ENCODE measurements at regions not wholly inside any gene's neighbourhood (a gene's known extent, or its start where the extent isn't known, plus 50 kb on each side); places are given as distances from the start of the nearest gene placed in this dataset.
"Not testable (repeated sequence)": the region's sequence is repeated elsewhere in the genome, so short reads cannot be mapped to it uniquely, and the experiment has no call there.

- H3K27ac ChIP-seq (ENCODE audit: low read length) = no peak overlapping the region
- TF ChIP-seq EZH2phosphoT487 (IDR thresholded peaks at IDR 0.05; ENCODE audit: low read depth) (no peak), CTCF (IDR thresholded peaks at IDR 0.05; ENCODE audit: low read depth, low read length) (no peak)
- H3K4me2 ChIP-seq (ENCODE audit: low read length) = no peak overlapping the region
- H3K4me1 ChIP-seq (ENCODE audit: low read length) = no peaks in the 10 kb centered on the region
- H4K20me1 ChIP-seq (ENCODE audit: insufficient read depth, low read length) = no peaks in the 10 kb centered on the region
- H3K9ac ChIP-seq (ENCODE audit: low read length) = no peak overlapping the region
- H3K27me3 ChIP-seq (ENCODE audit: low read depth, low read length) = no peaks in the 10 kb centered on the region
- no peaks in the 10 kb centered on the region for H3K9me3 ChIP-seq (ENCODE audit: insufficient read depth, low read length)
- no peaks in the 10 kb centered on the region for H3K36me3 ChIP-seq (replicated peaks; ENCODE audit: low read depth, low read length)
- no peak overlapping the region for H3K4me3 ChIP-seq (ENCODE audit: low read length)
- no peaks in the 10 kb centered on the region for H3K79me2 ChIP-seq (ENCODE audit: low read length)
- H2AFZ ChIP-seq (ENCODE audit: low read depth, low read length) = no peak overlapping the region
These were observed 412.1 kb upstream of the TECRL start for GRCh38 chr4:64821219-64821976.

DNA sequence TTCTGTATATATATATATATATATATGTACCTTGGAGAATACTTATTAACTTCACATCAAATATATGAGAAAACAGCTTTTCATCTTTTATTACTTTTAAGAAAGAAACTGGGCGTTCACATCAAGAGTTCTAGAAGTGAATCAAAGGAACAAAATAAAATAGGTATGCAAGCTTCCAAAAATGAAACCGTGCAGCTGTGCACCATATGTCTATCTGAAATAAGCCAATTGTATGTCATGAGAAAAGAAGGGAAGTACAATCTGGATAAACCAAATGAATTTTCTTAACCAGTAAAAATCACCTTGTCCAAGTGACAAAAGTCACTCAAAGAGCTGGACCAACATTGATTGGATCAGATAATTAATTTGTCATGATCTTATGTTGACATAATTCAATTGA, 405.4 kb upstream of the TECRL start:
- H3K9ac ChIP-seq (ENCODE audit: low read length) = no peak overlapping the region
- H3K9me3 ChIP-seq (ENCODE audit: insufficient read depth, low read length) = no peaks in the 10 kb centered on the region
- no peak overlapping the region for H3K27ac ChIP-seq (ENCODE audit: low read length)
- H3K36me3 ChIP-seq (replicated peaks; ENCODE audit: low read depth, low read length) = no peaks in the 10 kb centered on the region
- TF ChIP-seq EZH2phosphoT487 (IDR thresholded peaks at IDR 0.05; ENCODE audit: low read depth) = no peak
- TF ChIP-seq CTCF (IDR thresholded peaks at IDR 0.05; ENCODE audit: low read depth, low read length) = no peak
- H4K20me1 ChIP-seq (ENCODE audit: insufficient read depth, low read length) = no peaks in the 10 kb centered on the region
- H2AFZ ChIP-seq (ENCODE audit: low read depth, low read length) = no peak overlapping the region
- H3K4me3 ChIP-seq (ENCODE audit: low read length) = no peak overlapping the region
- H3K27me3 ChIP-seq (ENCODE audit: low read depth, low read length) = no peaks in the 10 kb centered on the region
- no peak overlapping the region for H3K4me2 ChIP-seq (ENCODE audit: low read length)
- no peaks in the 10 kb centered on the region for H3K4me1 ChIP-seq (ENCODE audit: low read length)
- no peaks in the 10 kb centered on the region for H3K79me2 ChIP-seq (ENCODE audit: low read length)

DNA sequence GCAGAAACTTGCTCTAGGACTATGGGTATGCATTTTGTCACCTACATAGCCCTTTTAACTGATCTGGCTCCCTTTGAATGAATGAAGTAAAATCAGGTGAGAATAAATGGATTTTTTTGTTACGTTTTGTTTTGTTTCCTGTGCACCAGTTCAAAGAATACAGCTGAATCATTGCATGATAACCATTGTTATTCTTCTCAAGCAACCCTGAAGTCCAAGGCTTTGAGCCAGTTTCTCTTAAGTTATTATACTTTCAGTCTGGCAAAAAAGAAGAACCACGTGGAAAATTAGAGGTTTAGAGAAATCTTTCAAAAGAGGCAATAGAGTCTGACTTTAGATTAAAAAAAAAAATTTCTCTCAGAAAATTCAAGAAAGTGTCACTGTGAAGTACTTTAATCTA, 398.6 kb upstream of the TECRL start:
- H3K9me3 ChIP-seq (ENCODE audit: insufficient read depth, low read length) = no peaks in the 10 kb centered on the region
- no peaks in the 10 kb centered on the region for H3K79me2 ChIP-seq (ENCODE audit: low read length)
- no peak overlapping the region for H3K4me3 ChIP-seq (ENCODE audit: low read length)
- no peaks in the 10 kb centered on the region for H3K27me3 ChIP-seq (ENCODE audit: low read depth, low read length)
- H4K20me1 ChIP-seq (ENCODE audit: insufficient read depth, low read length) = no peaks in the 10 kb centered on the region
- H3K4me1 ChIP-seq (ENCODE audit: low read length) = no peaks in the 10 kb centered on the region
- no peak overlapping the region for H2AFZ ChIP-seq (ENCODE audit: low read depth, low read length)
- no peak for TF ChIP-seq CTCF (IDR thresholded peaks at IDR 0.05; ENCODE audit: low read depth, low read length)
- no peak for TF ChIP-seq EZH2phosphoT487 (IDR thresholded peaks at IDR 0.05; ENCODE audit: low read depth)
- H3K36me3 ChIP-seq (replicated peaks; ENCODE audit: low read depth, low read length) = no peaks in the 10 kb centered on the region
- no peak overlapping the region for H3K27ac ChIP-seq (ENCODE audit: low read length)
- no peak overlapping the region for H3K9ac ChIP-seq (ENCODE audit: low read length)
- no peak overlapping the region for H3K4me2 ChIP-seq (ENCODE audit: low read length)

GRCh38 chr4:64799751-64800150, 390.5 kb upstream of the TECRL start:
- no peak overlapping the region for H2AFZ ChIP-seq (ENCODE audit: low read depth, low read length)
- no peak overlapping the region for H3K4me2 ChIP-seq (ENCODE audit: low read length)
- TF ChIP-seq CTCF (IDR thresholded peaks at IDR 0.05; ENCODE audit: low read depth, low read length) (no peak), EZH2phosphoT487 (IDR thresholded peaks at IDR 0.05; ENCODE audit: low read depth) (no peak)

DNA sequence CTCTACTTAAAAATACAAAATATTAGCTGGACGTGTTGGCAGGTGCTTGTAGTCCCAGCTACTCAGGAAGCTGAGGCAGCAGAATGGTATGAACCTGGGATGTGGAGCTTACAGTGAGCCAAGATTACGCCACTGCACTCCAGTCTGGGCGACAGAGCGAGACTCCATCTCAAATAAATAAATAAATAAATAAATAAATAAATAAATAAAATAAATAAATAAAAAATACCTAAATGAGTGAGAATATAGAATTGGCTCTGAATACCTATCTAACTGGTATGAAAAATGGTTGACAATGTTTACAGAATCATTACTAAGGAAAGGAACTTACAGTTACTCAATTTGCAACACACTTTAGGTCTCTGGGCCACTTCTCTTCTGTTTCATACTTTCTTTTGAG, 389.6 kb upstream of the TECRL start:
- H3K27ac ChIP-seq (ENCODE audit: low read length); H3K27me3 ChIP-seq (ENCODE audit: low read depth, low read length); H3K9me3 ChIP-seq (ENCODE audit: insufficient read depth, low read length); H3K36me3 ChIP-seq (replicated peaks; ENCODE audit: low read depth, low read length); H2AFZ ChIP-seq (ENCODE audit: low read depth, low read length); H3K4me1 ChIP-seq (ENCODE audit: low read length); H3K4me3 ChIP-seq (ENCODE audit: low read length); H3K79me2 ChIP-seq (ENCODE audit: low read length); H3K9ac ChIP-seq (ENCODE audit: low read length); H3K4me2 ChIP-seq (ENCODE audit: low read length); H4K20me1 ChIP-seq (ENCODE audit: insufficient read depth, low read length): not testable (repeated sequence)

More at GRCh38 chr4:64799751-64800150, 390.5 kb upstream of the TECRL start:
- Histone ChIP-seq H3K4me1 (ENCODE audit: low read length) (no peaks in the 10 kb centered on the region), H3K27me3 (ENCODE audit: low read depth, low read length) (no peaks in the 10 kb centered on the region), H3K79me2 (ENCODE audit: low read length) (no peaks in the 10 kb centered on the region), H3K9ac (ENCODE audit: low read length) (no peak overlapping the region), H3K9me3 (ENCODE audit: insufficient read depth, low read length) (no peaks in the 10 kb centered on the region), H3K4me3 (ENCODE audit: low read length) (no peak overlapping the region), H3K36me3 (replicated peaks; ENCODE audit: low read depth, low read length) (no peaks in the 10 kb centered on the region), H4K20me1 (ENCODE audit: insufficient read depth, low read length) (no peaks in the 10 kb centered on the region), H3K27ac (ENCODE audit: low read length) (no peak overlapping the region)
